GM18858 (cell line): ENCODE measurements at regions not wholly inside any gene's neighbourhood (a gene's known extent, or its start where the extent isn't known, plus 50 kb on each side); places are given as distances from the start of the nearest gene placed in this dataset.
"Not testable (repeated sequence)": the region's sequence is repeated elsewhere in the genome, so short reads cannot be mapped to it uniquely, and the experiment has no call there.

ENCODE experiments used
- ATAC-seq: cut with Tn5 transposase; IDR thresholded peaks from one replicate; pipeline ENCODE4 v1.9.1; 2021; ENCODE audit not compliant: unreplicated experiment

DNA sequence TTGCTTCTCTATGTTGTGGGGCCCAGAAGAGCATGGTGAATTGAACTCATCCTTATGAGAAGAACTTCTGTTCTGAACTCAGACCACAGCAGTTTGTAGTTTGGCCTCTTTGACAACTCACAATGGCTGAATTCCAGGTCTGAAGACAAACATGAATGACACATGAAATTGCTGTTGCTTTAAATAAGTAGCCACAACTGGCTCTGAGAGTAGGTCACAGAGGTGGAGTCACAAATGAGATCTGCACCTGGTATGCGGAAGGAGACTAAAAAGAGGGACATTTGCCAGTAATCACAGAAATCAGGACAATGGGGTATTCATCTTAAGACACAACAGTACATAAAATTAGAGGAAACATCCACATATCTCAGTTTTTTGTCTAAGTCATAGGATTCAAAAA lies 290.3 kb upstream of the MMADHC start:
- ATAC-seq: no peak

DNA sequence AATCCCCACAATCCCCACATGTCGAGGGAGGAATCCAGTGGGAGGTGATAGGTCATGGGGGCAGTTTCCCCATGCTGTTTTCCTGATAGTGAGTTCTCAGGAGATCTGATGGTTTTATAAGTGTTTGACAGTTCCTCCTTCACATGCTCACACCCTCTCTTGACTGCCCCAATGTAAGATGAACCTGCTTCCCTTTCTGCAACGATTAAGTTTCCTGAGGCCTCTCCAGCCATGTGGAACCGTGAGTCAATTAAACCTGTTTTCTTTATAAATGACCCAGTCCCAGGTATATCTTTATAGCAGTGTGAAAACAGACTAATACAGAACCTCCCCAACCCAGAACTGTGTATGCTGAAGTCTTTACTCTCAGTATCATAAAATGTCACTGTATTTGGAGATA lies 289.5 kb upstream of the MMADHC start:
- ATAC-seq: no peak

DNA sequence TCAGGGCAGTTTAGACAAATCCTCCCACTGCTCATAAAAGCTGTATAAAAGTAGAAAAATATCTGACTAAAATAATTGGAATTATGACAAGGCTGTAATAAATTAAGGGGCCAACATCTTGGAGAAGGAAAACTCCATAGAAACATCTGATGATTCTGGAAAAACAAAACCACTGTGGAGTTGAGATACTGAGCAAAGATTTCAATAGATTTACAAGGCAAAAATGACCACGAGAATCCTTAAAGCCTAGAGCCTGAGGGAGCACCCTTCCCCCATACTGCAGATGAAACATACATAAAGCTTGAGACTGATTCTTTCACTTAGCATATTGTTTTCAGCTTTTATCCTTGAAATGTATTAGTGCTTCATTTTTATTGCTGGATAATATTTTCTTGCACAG lies 286.4 kb upstream of the MMADHC start:
- ATAC-seq: no peak

DNA sequence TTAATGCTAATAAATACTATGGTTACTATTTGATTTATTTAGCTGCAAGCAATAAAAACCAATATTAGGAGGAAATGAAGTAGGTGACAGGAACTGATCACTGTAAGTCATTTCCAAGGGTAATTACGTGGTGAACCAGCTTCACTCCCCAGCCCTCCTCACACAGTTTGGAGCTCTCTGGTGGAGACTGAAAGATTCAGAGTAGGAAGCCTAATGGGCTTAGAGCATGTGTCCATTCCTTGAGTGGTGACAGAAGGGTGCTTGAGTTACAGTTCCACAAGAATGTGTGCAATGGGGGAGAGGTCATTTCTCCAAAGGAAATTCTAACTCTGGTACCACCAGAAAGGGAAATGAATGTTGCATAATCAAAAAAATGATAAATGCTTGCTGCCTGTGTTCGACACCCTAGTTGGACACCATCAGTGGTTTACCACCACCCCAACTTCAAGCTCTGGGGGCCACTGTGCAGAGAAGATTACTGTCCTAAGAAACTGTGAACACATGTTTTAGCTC lies 285.1 kb upstream of the MMADHC start:
- no peak for ATAC-seq

DNA sequence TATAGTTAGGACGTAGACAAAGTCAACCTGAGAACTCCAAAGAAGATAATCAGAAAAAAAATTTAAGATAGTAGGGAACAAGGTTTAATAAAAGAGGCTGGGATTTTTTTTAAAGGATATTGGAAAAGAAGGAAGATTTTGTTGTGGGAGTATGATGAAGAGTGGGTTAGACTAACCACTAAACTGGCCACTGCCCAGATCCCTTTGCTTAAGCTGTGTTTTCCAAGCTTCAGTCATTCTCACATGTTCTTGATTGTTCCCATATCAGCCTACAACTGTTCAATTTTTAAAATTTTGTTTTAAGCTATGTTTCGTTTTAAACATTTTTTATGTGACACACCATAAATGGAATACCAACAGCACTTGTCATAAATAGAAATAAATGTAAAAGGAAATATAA lies 284.5 kb upstream of the MMADHC start:
- ATAC-seq: no peak

DNA sequence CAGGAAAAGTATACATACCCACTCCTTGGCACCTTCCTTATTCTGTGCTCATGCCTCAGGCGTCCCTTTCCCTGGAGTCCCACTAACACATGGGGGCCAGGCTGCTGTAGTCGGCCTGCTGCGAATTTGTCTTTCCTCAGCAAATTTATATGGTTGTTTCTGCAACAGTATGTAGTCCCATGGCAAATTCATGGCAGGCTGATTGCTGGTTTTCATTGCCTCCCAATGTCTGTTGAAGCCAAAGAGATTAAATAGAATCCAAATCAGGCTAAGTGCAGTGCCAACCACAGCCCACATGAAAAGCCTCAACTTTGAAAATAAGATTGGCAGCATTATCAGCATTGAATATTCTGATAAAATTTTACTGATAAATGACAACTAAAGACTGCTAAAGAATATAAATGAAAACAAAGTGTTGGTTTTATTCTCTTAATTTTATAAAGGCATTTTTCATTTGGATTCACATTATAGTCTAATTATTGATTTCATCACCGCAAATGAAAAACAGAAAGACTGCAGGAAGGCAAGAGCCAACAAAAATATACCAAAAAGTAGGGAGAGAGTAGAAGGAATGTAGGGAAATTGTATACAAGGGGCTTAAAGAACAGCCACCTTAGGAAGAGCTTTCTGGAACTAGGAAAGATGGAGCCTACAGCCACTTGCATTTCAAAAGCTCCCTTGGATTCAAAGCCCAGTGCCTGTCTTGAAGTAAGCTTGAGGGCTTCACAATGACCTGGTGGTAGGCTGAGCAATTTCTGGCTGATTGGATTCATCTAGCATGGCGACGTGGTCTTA lies 283.7 kb upstream of the MMADHC start:
- no peak for ATAC-seq

DNA sequence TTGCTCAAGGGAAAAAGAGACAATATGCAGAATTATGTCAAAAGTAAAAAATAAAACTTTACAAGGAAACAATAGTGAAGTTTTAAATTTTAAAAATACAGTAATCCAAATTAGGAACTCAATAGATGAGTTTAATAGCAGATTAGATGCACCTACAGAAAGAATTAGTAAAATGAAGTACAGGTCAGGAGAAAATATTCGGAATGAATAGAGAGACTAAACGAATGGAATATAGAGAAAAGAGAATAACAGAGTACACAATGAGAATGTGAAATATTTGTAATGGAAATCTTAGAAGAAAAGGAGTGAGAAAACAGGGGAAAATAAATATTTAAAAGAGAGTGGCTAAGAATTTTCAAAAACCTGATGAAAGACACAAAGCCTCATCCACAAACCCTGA lies 275.7 kb upstream of the MMADHC start:
- no peak for ATAC-seq

DNA sequence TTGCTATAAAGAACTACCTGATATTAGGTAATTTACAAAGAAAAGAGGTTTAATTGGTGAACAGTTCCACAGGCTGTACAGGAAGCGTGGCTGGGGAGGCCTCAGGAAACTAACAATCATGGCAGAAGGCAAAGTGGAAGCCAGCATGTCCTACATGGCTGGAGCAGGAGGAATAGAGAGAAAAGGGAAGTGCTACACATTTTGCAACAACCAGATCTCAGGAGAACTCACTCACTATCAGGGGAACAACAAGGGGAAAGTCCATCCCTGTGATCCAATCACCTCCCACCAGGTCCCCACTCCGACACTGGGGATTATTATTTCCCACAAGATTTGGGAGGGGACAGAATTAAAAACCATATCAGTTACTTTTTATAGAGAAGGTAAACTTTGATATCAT lies 273.5 kb upstream of the MMADHC start:
- no peak for ATAC-seq

DNA sequence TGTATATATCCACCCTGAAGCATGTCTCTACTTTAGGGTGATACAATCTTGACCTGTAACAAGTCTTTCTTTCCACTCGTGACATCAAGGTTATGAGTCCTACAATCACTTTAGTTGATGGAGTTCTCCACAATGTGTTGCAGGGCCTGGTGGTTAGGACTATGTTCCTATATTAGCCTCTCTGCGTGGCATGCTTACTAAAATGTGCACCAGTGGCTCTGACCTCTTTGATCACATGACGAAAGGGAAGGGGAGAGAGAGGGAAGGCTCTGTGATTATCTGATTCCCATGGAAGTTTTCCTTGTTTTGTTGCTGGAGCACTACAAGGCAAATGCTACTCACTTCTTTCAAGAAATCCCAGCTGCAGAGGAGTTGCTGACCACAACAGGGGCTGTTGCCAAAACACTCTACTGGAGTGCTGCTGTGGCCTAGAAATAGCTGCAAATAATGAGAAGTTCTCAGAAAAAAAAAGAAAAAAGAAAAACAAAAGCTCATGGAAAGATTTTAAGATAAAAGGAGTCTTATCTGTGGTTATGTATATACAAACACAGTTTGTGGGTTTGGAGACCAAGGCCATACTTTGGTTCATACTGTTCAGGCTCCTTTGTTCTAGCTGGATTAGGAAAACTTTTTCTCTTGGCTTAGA lies 272.8 kb upstream of the MMADHC start:
- no peak for ATAC-seq

DNA sequence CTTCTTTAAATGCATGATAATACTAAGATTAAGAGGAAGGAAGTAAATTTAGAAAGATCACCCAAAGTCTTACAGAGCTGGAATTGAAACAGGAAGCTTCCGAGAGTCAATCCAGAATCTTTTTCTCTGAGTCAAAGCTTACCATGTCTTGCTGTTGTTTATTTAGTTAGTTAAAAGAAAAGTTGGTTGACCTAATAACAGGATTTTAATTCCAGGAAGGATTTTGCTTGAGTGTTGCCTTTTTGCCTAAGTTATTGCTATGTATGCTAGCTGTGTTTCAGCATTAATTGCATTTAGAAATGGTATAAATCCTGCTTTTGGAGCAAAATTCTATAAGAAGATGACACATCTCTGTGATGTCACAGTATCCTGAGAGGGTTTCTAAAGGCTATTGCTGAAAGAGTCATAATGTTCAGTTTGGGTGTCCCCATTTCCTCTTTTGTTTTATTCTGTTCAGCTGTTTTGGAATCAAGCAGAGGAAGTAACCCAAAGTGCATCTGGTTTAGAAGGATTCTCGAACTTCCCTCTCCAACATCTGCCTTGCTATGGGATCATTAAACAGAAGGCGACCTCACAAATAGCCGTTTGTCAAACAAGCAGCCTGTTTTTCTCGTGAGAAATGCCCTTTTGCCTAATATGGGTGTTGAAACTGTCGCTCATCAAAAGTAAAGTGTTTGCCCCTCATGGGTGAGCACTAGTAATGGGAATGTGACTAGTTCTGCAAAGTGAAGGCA lies 271.5 kb upstream of the MMADHC start:
- no peak for ATAC-seq

DNA sequence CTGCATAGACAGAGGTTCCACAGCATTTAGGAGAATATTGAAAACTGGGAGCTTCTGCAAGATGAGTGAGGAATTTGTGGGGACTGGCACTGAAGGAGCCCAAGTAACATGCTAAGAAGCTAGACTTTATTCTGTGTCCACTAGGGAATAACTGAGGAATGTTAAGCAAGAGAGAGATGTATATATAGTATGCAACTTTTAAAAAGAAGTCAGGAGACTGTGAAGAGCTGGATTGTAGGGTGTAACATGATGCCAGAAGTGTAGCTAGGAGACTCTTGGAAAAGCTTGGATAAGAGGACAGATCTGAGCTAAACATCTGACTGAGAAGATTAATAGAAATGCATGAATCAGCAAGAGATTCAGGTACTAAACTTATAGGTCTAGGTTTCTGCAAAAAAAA lies 270.6 kb upstream of the MMADHC start:
- no peak for ATAC-seq

DNA sequence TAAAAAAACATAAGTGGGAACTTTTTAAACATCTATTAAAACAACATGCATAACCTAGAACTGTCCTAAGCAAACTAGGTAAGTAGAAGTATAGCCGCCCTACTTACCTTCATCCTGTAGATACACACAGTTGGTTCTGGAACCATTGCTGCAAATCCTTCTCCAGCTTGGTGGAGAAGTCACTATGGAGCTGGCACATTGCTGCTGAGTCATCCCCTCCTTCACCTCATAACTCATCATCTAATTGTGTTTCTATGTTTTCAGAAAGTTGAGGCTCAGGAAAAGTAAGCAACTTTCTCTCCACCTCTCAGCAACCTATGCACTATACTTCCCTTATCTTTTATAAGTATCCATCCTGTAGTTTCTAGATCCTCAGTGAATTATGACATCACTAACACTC lies 269.8 kb upstream of the MMADHC start:
- no peak for ATAC-seq

DNA sequence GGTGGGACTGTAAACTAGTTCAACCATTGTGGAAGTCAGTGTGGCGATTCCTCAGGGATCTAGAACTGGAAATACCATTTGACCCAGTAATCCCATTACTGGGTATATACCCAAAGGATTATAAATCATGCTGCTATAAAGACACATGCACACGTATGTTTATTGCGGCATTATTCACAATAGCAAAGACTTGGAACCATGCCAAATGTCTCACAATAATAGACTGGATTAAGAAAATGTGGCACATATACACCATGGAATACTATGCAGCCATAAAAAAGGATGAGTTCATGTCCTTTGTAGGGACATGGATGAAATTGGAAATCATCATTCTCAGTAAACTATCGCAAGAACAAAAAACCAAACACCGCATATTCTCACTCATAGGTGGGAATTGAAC lies 268.3 kb upstream of the MMADHC start:
- ATAC-seq: not testable (repeated sequence)

DNA sequence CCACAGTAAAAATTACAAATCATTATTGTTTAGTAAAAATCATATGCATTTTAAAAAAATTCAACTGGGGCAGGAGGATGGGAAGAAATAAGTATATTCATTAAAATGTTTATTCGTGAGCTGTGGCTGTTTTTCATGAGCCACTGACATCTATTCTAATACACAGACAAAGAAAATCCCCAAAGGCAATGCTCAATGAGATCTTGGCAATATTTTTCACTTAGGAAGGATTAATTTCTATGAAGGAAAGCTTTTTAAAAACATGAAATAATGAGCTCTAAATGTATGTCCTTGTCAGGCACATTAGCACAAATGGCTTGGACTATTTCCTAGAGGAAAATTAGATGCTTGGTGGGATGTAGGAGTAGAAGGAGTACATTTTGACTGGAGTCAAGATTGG lies 262.0 kb upstream of the MMADHC start:
- ATAC-seq: no peak

DNA sequence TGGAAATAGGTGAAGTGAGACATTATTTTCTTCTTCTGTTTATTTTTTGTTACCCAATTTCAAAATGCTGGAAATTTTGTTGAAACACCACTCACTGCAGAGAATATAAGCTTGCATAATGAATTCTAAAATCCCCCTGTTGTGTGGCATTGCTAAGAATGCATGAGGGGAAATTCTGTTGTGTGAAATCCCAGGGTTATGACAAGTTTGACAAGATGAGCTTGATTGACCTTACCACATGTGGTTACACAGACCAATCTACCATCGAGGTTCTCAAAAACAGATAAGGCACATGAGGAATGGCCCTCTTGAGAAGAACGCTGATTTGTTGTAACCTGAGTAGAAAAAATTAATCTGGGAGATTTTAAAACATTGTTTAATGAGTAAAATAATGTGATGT lies 261.6 kb upstream of the MMADHC start:
- no peak for ATAC-seq

DNA sequence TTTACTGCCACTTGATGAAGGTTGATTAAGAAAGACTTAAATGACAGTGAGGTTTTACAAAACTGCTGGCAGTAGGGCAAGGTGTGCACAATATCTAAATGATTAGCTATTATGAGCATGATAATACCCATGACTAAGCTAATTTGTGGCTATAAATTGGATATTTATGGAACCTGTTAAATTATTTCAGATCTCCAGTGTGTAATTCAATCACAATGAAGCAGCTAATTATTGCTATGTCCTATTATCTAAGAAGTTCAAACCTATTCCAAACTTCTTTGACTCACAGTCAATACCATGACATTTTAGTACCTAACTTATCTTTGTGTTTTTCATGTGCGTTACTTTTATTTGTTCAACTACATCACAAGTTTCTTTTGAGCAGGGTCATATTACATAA lies 253.8 kb upstream of the MMADHC start:
- ATAC-seq: no peak

DNA sequence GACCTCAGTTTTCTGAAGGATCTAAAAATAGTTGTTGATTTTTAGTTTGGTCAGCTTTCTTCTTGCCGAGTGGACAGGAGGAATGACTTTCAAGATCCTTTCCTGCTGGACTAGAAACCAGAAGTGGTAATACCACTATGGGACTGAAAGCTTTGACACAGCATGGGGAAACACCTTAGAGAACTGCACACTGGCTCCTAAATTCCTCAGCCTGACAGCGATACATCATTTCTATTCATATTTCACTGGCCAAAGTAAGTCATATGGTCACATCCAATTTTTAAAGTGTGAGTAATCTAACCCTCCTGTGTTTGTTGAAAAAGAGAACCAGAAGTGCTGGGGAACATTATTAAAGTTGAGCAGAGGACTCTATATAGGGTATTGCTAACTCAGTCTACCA lies 244.7 kb upstream of the MMADHC start:
- ATAC-seq: no peak

DNA sequence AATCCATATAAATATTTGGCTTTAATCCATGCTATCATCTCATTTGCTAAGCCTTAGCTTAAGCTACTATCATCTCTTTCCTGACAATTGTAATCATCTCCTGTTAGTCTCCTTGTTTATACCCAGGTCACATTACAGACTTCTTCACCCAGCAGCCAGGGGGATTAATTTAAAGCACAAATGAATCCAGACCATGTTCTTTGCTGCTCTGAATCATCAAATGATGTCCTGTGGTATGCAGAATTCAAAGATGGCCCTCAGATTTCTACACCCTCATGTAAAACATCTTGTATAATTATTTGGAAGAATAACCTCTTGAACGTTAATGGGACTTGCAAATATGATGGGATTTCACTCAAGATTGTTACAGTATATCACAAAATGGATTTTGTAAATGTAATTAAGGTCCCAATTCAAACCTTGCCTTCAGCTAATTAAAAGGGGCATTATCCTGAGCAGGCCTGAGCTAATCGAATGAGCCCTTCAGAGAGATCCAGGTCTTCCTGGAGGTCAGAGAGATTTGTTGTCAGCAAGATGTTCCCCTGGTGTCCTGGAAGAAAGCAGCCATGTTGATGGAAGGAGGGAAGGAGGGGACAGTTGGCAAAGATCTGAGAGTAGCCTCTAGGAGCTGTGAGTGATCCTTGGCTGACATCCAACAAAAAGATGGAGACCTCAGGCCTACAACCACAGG lies 241.1 kb upstream of the MMADHC start:
- no peak for ATAC-seq

DNA sequence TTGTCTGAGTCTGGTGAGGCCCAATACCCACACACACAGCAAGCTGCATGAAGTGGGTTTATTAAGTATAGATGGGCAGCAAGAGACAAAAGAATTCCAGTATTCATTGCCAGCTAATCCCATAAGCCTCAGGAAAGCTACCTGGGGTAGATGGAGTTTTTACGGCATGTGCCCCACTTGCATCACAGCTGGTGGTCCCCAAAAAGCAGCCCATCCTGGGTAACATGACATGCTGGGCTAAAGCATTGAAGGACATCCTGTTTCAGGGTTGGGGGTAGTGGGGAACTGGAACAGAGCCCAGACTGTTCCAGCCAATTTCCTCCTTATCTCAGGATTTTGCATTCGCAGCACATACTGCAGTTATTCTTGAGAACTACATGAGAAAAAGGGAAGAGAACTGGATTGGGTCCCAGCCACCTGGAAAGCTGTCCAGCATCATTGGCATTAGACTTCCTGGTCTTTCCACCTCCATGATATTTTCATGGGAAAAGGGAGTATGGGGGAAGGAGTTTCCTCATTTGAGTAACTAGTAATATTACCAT lies 240.1 kb upstream of the MMADHC start:
- no peak for ATAC-seq

DNA sequence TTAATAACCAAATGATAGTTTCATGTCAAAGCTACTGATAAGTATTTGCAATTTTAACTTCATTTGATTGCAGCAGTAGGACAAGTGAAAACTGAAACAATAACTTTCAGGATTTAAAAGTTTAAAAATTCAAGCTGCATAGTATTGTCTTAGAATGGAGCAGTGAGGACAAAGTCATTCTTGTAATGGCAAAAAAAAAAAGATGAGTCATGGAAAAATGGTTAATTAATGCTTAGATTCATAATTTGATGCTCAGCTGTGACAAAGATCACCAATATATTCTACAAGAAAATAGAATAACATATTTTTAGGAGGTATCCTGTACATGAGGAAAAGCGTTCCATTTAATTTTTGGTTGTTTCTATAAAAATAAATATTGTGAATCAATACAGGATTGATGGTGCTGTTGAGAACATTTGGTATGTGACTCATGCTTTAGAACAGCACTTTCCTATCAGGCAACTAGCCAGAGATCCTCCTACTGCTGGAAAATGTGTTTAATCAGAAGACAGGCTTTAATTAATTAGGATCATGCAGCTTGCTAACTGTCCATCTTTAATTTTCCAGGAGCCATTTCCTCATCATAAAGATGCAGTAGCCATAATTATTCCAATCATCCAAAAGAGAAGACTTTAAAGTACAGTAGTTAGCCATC lies 239.0 kb upstream of the MMADHC start:
- no peak for ATAC-seq

DNA sequence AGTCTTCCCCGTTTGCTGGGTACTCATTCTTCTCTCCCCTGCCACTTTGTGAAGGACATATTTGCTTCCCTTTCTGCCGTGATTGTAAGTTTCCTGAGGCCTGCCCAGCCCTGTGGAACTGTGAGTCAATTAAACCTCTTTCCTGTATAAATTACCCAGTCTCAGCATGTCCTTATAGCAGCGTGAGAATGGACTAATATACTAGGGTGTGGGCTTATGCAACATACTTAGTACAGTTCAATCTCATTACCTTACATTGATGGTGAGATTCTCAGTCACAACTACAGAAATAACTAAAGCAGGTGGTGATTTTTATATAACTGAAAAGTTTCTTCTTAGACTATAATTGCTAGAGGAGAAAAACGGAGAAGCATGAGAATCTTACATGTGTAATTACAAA lies 237.9 kb upstream of the MMADHC start:
- ATAC-seq: no peak
